GM12872 (cell line): ENCODE measurements at regions not wholly inside any gene's neighbourhood (a gene's known extent, or its start where the extent isn't known, plus 50 kb on each side); places are given as distances from the start of the nearest gene placed in this dataset.

Source experiments
- CTCF ChIP-seq: IDR thresholded peaks from 3 replicates; pipeline ENCODE4 v1.5.1; 2011; ENCODE audit warnings: low read depth, mild to moderate bottlenecking, low read length, moderate library complexity; ENCODE audit not compliant: insufficient read depth

- TF ChIP-seq CTCF: no peak
Observed at GRCh38 chr1:73033640-73034039, 751.3 kb upstream of the NEGR1 start.

- TF ChIP-seq CTCF: no peak
Observed at GRCh38 chr1:73029571-73029970, 747.2 kb upstream of the NEGR1 start.

GRCh38 chr1:73026114-73026513 lies 743.8 kb upstream of the NEGR1 start:
- no peak for TF ChIP-seq CTCF

GRCh38 chr1:73009938-73010337 lies 727.6 kb upstream of the NEGR1 start:
- TF ChIP-seq CTCF: no peak

GRCh38 chr1:73009311-73009710 lies 727.0 kb upstream of the NEGR1 start:
- TF ChIP-seq CTCF: no peak

GRCh38 chr1:72997624-72998023 lies 715.3 kb upstream of the NEGR1 start:
- TF ChIP-seq CTCF: no peak

GRCh38 chr1:72997041-72997440 lies 714.7 kb upstream of the NEGR1 start:
- no peak for TF ChIP-seq CTCF
